Fibroblast of peridontal ligament (primary cell): ENCODE measurements at regions not wholly inside any gene's neighbourhood (a gene's known extent, or its start where the extent isn't known, plus 50 kb on each side); places are given as distances from the start of the nearest gene placed in this dataset.

Experiments
- DNase-seq: peaks from one replicate; pipeline ENCODE4 v3.0.0-alpha.2; 2010; ENCODE audit errors: extremely low read depth

- no peak for DNase-seq
Measured at GRCh38 chr11:90849312-90849711, 626.5 kb upstream of the CHORDC1 start.

DNA sequence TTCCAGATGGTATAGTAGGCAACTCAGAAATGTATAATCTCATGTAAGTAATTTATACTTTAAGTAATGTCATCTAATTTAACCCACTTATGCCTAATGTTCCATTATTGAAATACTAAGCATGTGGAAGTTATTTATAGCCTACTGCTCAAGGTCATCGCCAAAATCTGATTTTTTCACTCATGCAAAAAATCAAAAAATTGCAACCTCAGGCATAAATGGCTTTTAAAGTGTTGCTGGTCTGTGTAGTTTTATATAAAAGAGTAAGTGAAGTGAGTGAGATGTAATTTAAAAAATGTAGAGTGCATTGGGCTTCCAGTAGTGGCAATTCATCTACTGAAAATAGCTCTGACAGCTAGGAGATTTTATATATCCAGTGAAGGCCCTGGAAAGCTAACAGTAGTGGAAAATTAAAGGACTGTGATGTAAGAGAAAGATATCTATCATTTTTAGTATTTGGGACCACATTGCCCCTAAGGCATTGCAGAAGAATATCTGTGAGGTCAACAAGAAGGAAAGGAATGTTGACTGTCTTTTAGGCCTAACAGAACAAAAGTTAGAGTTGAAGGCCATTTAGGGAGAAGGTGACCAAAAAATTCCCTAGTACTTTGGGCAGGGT is 624.5 kb upstream of the CHORDC1 start:
- DNase-seq = no peak

- no peak for DNase-seq
Measured at GRCh38 chr11:90846628-90847027, 623.8 kb upstream of the CHORDC1 start.

GRCh38 chr11:90845799-90846198 is 623.0 kb upstream of the CHORDC1 start:
- no peak for DNase-seq

GRCh38 chr11:90845126-90845525 is 622.3 kb upstream of the CHORDC1 start:
- no peak for DNase-seq

DNA sequence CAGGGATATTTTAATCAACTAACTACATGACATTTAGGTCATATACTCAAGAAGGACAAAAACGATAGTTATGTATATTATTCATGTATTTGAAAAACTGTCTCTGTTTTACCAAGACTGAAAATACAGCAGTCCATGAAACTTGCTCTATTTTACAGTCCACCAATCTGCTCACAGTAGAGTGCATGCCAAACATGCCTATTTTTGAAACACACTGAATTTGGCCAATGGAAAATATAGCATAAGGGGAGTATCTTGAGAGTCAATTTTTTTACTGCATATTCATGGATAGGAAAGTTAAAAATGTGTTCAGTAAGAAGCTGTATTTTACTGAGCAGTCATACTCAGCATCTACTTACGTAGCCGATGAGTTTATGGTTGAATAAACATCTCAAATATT is 621.2 kb upstream of the CHORDC1 start:
- no peak for DNase-seq

DNA sequence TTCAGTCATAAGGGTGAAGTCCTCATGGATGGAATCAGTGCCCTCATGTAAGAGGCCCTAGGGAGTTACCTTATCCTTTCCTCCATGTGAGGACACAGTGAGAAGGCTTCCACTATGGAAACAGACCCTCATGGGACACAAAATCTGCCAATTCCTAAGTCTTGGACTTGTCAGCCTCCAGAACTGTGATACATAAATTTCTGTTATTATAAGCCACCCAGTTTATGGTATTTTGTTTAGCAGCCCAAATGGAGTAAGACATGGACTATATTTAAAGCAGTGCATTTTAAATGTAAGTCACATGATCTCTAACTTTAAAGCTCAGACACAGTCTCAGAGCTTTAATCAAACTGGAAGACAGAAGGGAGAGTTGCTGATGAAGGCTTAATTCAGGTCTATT is 619.8 kb upstream of the CHORDC1 start:
- DNase-seq = no peak

DNA sequence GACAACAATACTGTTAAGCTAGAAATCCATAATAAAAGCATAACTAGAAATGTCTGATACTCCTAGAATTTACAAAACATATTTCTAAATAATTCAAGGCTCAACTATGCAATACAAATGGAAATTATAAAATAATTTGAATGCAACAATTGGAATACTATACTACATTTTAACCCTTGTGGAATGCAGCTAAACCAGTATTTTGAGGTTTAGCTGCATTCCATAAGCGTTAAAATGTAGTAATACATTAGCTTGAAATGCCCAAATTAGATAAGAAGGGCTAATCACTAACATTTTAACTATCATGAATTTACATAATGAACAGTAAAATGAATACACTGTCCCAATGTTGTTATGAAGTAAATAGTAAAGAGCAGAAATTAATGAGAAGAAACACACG is 617.2 kb upstream of the CHORDC1 start:
- no peak for DNase-seq

- DNase-seq = no peak
Measured at GRCh38 chr11:90836031-90836430, 613.2 kb upstream of the CHORDC1 start.

DNA sequence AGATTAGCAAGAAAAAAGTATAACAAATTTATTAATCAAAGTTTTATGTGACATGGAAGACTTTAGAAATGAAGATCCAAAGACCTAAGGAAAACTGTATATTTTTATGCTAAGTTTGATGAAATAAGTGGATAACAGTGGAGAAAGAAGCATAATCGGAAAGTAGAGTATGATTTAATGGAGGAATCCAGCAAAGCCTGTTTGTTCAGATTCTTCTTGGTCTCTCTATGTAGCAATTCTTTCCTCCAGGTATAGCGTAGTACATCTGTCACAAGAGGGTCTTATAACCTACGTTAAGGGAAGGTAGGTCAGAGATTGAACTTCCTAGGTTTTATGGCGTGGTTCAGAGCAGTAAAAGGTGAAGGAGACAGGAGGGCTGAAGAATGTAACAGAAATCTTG is 600.6 kb upstream of the CHORDC1 start:
- no peak for DNase-seq

- DNase-seq = no peak
Measured at GRCh38 chr11:90822996-90823395, 600.1 kb upstream of the CHORDC1 start.

GRCh38 chr11:90818196-90818745 is 595.4 kb upstream of the CHORDC1 start:
- no peak for DNase-seq

DNA sequence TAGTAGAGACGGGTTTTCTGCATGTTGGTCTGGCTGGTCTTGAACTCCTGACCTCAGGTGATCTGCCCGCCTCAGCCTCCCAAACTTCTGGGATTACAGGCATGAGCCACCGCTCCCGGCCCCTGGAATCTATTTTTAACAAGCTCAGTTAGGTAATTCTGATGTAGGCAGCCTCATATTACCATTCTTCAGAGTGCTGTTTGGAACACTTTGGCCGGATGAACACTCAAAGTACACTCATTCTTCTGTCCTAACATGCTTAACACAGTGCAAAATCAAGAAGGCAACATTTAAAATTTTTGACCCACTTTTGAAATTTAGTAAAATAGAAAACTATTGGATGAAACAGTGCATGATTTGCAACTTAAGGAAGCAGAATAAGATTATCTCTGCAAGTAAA is 586.7 kb upstream of the CHORDC1 start:
- DNase-seq = no peak

DNA sequence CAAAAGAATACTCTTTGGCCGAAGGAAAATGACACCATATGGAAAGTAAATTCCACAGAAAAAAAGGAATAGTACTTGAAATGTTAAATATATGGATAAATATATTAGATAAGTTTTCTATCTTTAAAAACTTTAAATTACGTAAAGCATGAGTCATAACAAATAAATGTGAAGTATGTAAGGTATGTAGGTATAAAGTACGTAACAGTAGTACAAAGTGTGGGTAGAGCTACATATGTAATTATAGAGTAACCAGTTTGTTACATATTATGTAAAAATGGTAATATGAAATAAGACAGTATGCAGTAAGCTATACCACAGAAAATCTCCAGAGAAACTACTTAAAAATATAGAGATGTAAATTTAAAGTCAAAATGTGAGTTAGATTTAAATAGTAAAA is 582.3 kb upstream of the CHORDC1 start:
- DNase-seq = no peak

DNA sequence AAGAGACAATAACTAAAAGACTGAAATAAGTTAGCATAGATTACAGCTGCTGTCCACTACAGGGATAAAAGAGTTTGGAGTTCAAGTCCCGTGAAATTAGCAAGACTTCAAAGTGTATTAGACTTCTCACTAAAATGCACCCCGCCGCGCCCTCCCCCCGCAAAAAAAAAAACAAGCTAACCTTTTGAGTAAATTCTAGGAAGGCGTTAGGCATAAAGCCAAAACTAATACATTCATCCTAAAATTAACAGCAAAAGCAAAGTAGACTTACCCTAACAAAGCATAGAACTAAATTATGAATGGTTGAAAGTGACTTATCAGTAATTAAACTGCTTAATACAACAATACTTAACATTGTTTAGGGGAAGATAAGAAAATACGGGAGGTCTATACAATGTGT is 581.0 kb upstream of the CHORDC1 start:
- DNase-seq = no peak

- DNase-seq = no peak
Measured at GRCh38 chr11:90803366-90803765, 580.5 kb upstream of the CHORDC1 start.

GRCh38 chr11:90798769-90799168 is 575.9 kb upstream of the CHORDC1 start:
- DNase-seq = no peak

- DNase-seq = no peak
Measured at GRCh38 chr11:90795746-90796145, 572.9 kb upstream of the CHORDC1 start.

- no peak for DNase-seq
Measured at GRCh38 chr11:90788961-90789360, 566.1 kb upstream of the CHORDC1 start.

DNA sequence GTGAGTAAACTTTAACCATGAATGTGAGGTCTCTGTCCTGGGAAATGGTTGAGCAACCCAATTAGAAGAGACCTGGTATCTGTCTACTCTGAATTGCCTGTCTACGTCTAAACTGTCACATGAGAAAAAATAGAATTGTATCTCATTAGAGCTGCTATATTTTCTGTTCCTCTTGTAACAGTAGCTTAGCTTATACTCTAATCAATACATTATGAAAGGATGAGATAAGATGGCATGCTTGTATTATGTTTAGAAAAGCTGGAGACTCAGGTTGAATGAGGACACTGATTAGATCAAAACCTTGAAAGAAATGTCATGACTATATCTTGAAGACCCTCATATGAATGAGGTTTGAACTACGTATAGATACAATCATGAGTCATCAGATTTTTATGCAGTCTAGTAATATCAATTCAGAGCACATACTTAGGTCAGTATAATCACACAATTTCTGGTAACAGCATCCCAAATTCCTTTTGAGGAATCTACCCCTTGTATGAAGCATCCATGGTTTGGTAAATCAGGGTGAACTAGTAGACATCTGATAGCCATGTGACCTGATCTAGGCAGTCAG is 561.5 kb upstream of the CHORDC1 start:
- no peak for DNase-seq

DNA sequence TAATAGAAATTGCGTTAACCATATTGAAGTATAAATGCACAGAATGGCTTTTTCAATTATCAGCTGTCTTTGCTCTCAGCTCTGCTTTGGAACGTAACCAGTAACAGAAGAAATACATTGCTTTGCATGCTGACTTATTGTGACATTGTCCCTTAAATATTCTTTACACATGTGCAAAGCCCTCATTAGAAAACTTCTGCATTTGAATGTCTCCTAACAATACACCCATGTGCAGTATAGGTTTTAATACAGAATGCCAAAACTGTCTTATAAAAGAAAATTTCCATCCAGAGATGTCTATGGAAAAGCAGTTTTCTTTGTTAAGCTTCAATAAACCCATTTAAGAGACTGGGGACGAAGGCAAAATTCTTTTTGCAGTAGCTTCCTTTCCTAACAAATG is 560.3 kb upstream of the CHORDC1 start:
- no peak for DNase-seq

DNA sequence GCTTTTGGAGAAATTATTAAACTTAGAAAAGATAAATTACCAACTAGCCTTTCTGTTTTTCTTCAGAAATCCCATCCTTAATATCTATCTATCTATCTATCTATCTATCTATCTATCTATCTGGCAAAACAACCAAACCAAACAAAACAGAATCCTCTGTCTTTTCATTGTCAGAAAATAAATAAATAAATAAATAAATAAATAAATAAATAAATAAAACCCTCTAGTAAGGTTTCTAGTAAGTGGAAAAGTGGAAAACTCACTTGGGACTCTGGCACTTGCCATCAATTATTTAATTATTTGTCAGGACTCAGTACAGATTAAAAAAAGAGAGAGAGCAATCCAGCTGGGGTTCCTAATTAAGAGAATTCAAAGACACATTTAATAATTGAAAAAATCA is 556.2 kb upstream of the CHORDC1 start:
- no peak for DNase-seq

DNA sequence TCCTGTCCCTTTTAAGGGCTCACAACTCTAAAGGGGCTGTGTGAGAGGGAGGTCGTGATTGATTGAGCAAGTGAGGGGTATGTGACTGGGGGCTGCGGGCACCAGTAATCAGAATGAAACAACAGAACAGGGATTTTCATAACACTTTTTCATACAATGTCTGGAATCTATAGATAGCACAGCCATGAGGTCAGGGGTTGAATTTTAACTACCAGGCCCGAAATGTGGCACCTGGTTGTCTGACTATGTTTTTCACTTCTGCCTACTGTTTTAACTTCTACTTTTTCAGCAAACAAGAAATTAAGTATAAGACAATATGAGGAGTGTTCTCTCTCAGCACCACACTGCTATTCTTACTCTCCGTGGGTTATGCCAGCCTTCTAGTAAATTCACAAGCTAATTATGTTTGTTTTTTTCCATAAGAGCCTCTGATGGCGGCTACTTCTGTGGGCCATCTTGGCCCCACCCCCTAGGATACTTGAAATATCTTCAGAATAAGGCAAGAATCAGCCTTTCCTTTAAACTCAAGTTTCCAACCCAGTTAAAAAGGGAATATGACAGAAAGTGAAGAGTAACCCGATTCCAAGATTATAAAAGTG is 552.8 kb upstream of the CHORDC1 start:
- DNase-seq = no peak
